HUES64 (cell line): ENCODE measurements at regions not wholly inside any gene's neighbourhood (a gene's known extent, or its start where the extent isn't known, plus 50 kb on each side); places are given as distances from the start of the nearest gene placed in this dataset.

Experiments
- H3K27ac ChIP-seq: 2 replicates; pipeline ENCODE4 v1.7.0; 2013; ENCODE audit warnings: low read depth, low read length, inconsistent platforms
- H3K27me3 ChIP-seq: 2 replicates; pipeline ENCODE4 v1.6.1; 2013; ENCODE audit warnings: mild to moderate bottlenecking, low read length; ENCODE audit not compliant: insufficient read depth
- H3K36me3 ChIP-seq: 2 replicates; pipeline ENCODE4 v1.6.1; 2013; ENCODE audit warnings: mild to moderate bottlenecking, low read length; ENCODE audit not compliant: insufficient read depth
- H3K4me1 ChIP-seq: 2 replicates; pipeline ENCODE4 v1.6.1; 2013; ENCODE audit warnings: mild to moderate bottlenecking, low read length, moderate library complexity; ENCODE audit not compliant: insufficient read depth
- H3K4me3 ChIP-seq: 2 replicates; pipeline ENCODE4 v1.5.1; 2013; ENCODE audit warnings: mild to moderate bottlenecking, low read length, moderate library complexity
- H3K9ac ChIP-seq: 2 replicates; pipeline ENCODE4 v1.6.1; 2013; ENCODE audit warnings: mild to moderate bottlenecking, low read depth, low read length
- H3K9me3 ChIP-seq: 2 replicates; pipeline ENCODE4 v1.6.1; 2013; ENCODE audit warnings: low read depth, low read length; ENCODE audit not compliant: insufficient read depth
- WGBS: fragments of 150-250, 120-280 bp; methylation state at CpG from one replicate; pipeline ENCODE4 v1.1.7; 2013; ENCODE audit warnings: missing lambda C conversion rate; 5-methylcytosine and 5-hydroxymethylcytosine counted together

DNA sequence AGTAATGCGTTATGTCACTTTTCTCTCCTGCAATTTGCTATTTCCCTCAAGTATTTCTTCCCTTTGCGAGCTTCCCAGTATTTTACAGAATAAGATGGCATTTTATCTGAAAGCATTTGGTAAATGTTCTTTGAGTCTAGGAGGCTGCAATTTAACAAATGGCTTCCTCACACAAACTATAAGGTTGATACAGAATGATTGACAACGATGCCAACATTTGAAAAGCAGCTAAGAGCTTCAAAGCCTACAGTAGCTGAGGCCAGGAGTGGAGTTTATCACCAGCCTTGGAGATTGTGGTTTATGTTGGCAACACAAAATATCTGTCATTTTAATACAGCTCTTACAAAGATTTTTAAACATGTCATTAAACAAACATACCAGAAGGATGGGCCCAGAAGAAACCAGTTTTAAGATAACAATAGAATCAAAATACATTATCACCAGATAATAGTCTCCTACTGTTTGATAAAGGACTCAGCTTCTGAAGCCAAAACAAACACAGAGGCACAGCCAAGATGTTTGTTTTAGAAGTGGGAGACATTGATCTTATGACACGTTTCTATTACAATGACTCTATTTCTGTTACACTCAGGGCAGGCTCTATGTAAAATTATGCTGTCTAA is 711.4 kb upstream of the ACVR2A start:
- Histone ChIP-seq H3K9ac (no peak overlapping the region), H3K4me1 (no peaks in the 10 kb centered on the region), H3K36me3 (no peaks in the 10 kb centered on the region), H3K27ac (no peak overlapping the region), H3K4me3 (no peak overlapping the region), H3K27me3 (no peaks in the 10 kb centered on the region), H3K9me3 (no peaks in the 10 kb centered on the region)
- WGBS: 93% methylated on average over 2 of the region's 4 CpGs

- no peaks in the 10 kb centered on the region for H3K27me3 ChIP-seq
- no peaks in the 10 kb centered on the region for H3K36me3 ChIP-seq
- 93% methylated on average over 2 of the region's 2 CpGs for WGBS
- peaks cover 15% of the 10 kb centered on the region for H3K9me3 ChIP-seq
- H3K4me1 ChIP-seq: no peaks in the 10 kb centered on the region
- no peak overlapping the region for H3K4me3 ChIP-seq
- H3K9ac ChIP-seq: no peak overlapping the region
- H3K27ac ChIP-seq: peak overlapping the region; percentile 13; the same call in 1 of the 2 replicates
These were observed 719.7 kb upstream of the ACVR2A start for GRCh38 chr2:147125145-147125544.

DNA sequence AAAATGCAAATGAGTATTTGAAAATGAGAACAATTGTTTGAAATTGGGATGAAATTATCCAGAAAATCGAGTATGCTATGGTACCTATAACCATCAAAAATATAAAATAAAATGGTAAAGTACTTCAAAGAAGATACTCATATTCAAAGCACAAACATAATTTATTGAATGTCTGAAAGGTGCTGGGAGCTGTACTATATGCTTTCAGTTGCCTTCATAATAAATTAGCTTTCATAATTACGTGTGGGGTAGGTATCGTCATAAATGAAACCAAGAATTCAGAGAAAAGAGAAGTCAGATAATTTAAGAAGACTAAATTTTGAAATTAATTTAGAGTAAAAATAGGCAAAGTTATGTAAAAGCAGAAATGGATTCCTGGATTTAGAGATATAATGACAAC is 721.9 kb upstream of the ACVR2A start:
- Histone ChIP-seq H3K27me3 (no peaks in the 10 kb centered on the region), H3K36me3 (no peaks in the 10 kb centered on the region), H3K27ac (no peak overlapping the region), H3K4me3 (no peak overlapping the region), H3K4me1 (no peaks in the 10 kb centered on the region), H3K9me3 (peaks cover 15% of the 10 kb centered on the region), H3K9ac (no peak overlapping the region)
- WGBS: 98% methylated on average over 2 of the region's 3 CpGs

DNA sequence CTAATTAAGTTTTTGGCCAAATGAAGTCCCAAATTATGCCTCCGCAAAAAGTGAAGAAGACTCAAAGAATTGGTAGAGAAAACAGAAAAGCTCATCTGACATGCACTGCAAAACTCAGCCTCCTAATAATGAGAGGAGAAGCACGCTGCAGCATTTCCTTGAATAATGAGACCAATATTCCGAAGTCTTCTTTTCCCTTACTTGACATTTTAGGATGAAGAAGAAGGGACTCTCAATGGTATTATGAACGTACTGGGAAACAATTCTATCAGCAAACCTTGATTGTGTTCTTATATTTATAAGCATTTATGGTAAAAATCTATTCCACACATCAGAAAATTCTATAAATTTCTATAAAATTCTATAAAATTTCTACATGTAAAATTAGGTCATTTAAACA is 733.9 kb upstream of the ACVR2A start:
- 0 out of 2 replicates have a peak, but pooled peaks cover 3% of the 10 kb centered on the region for H3K9me3 ChIP-seq
- H3K27me3 ChIP-seq: no peaks in the 10 kb centered on the region
- H3K9ac ChIP-seq: no peak overlapping the region
- no peak overlapping the region for H3K27ac ChIP-seq
- H3K4me3 ChIP-seq: no peak overlapping the region
- no peaks in the 10 kb centered on the region for H3K36me3 ChIP-seq
- no peaks in the 10 kb centered on the region for H3K4me1 ChIP-seq
- 100% methylated on average over 2 of the region's 4 CpGs for WGBS

- no peaks in the 10 kb centered on the region for H3K27me3 ChIP-seq
- no peaks in the 10 kb centered on the region for H3K36me3 ChIP-seq
- H3K9me3 ChIP-seq: 0 out of 2 replicates have a peak, but pooled peaks cover 3% of the 10 kb centered on the region
- no peak overlapping the region for H3K4me3 ChIP-seq
- H3K27ac ChIP-seq: no peak overlapping the region
- no peaks in the 10 kb centered on the region for H3K4me1 ChIP-seq
- no peak overlapping the region for H3K9ac ChIP-seq
- WGBS: 81% methylated on average over 4 of the region's 4 CpGs
These were observed 734.5 kb upstream of the ACVR2A start for GRCh38 chr2:147110317-147110716.

- Histone ChIP-seq H3K4me3 (no peak overlapping the region), H3K27ac (no peak overlapping the region), H3K36me3 (no peaks in the 10 kb centered on the region), H3K9ac (no peak overlapping the region), H3K4me1 (no peaks in the 10 kb centered on the region), H3K9me3 (0 out of 2 replicates have a peak, but pooled peaks cover 2% of the 10 kb centered on the region), H3K27me3 (no peaks in the 10 kb centered on the region)
- WGBS: 87% methylated on average over 2 of the region's 2 CpGs
These were observed 735.5 kb upstream of the ACVR2A start for GRCh38 chr2:147109291-147109690.

GRCh38 chr2:147108548-147108947 is 736.3 kb upstream of the ACVR2A start:
- WGBS: 93% methylated on average over 2 of the region's 2 CpGs
- H3K4me3 ChIP-seq: no peak overlapping the region
- no peak overlapping the region for H3K27ac ChIP-seq
- no peaks in the 10 kb centered on the region for H3K4me1 ChIP-seq
- no peak overlapping the region for H3K9ac ChIP-seq
- no peaks in the 10 kb centered on the region for H3K36me3 ChIP-seq
- H3K9me3 ChIP-seq: no peaks in the 10 kb centered on the region
- H3K27me3 ChIP-seq: no peaks in the 10 kb centered on the region

- Histone ChIP-seq H3K9me3 (no peaks in the 10 kb centered on the region), H3K27ac (no peak overlapping the region), H3K36me3 (no peaks in the 10 kb centered on the region), H3K9ac (no peak overlapping the region), H3K4me3 (no peak overlapping the region), H3K4me1 (no peaks in the 10 kb centered on the region), H3K27me3 (no peaks in the 10 kb centered on the region)
- WGBS: 96% methylated on average over 5 of the region's 5 CpGs
These were observed 742.7 kb upstream of the ACVR2A start for GRCh38 chr2:147101941-147102790.

GRCh38 chr2:147100406-147101035 is 744.3 kb upstream of the ACVR2A start:
- Histone ChIP-seq H3K4me3 (no peak overlapping the region), H3K4me1 (no peaks in the 10 kb centered on the region), H3K36me3 (no peaks in the 10 kb centered on the region), H3K9me3 (no peaks in the 10 kb centered on the region), H3K27ac (no peak overlapping the region), H3K27me3 (no peaks in the 10 kb centered on the region), H3K9ac (no peak overlapping the region)

DNA sequence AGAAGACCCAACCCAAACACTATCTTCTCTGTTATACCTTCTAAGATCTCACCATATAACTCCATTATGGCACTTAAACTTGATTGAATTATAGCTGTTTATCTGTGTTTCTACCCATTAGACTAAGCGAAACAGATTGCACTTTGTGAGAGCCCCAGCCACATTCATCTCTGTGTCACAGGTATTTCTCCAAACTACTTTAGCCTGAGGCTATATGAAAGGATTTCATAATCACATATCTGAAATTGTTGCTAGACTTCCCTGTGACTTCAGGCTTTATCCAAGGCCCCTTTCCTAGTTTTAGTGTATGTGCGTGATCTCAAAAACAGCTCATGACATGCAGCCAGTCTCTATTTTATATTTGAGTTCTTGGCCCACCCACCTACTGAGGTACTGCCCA is 745.0 kb upstream of the ACVR2A start:
- no peaks in the 10 kb centered on the region for H3K4me1 ChIP-seq
- no peak overlapping the region for H3K9ac ChIP-seq
- H3K4me3 ChIP-seq: no peak overlapping the region
- no peaks in the 10 kb centered on the region for H3K27me3 ChIP-seq
- no peaks in the 10 kb centered on the region for H3K9me3 ChIP-seq
- WGBS: 93% methylated on average over 2 of the region's 2 CpGs
- H3K36me3 ChIP-seq: no peaks in the 10 kb centered on the region
- H3K27ac ChIP-seq: no peak overlapping the region

DNA sequence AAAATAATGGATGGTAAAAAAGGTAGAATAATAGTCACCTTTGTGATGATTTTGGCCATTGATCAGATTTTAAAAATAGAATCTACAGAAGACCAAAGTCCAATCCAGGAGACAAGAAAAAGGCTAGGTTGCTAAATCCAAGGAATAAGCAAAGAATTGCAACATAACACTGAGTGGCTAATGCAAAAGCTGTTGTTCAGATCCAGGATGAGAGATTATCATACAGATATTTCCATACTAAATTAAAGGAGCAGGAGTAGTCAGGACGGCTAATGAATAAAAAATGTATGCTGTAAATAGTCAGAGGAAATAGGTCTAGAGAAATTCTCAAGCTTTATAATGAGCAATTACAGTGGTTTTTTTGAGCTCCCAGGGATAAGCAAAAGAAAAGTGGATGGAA is 745.9 kb upstream of the ACVR2A start:
- WGBS: 89% methylated on average over 1 of the region's 1 CpG
- Histone ChIP-seq H3K4me3 (no peak overlapping the region), H3K9ac (no peak overlapping the region)

More for the DNA sequence above, 745.9 kb upstream of the ACVR2A start:
- H3K27ac ChIP-seq: no peak overlapping the region
- no peaks in the 10 kb centered on the region for H3K27me3 ChIP-seq
- no peaks in the 10 kb centered on the region for H3K36me3 ChIP-seq
- H3K4me1 ChIP-seq: peaks cover 4% of the 10 kb centered on the region; the same call in 1 of the 2 replicates
- no peaks in the 10 kb centered on the region for H3K9me3 ChIP-seq
